GM12878 (cell line): ENCODE measurements at regions not wholly inside any gene's neighbourhood (a gene's known extent, or its start where the extent isn't known, plus 50 kb on each side); places are given as distances from the start of the nearest gene placed in this dataset.

Source experiments
- ATAC-seq: fragments of 200-7000 bp; cut with Tn5 transposase; 3 replicates; pipeline ENCODE4 v1.9.1; 2020; ENCODE audit warnings: mild to moderate bottlenecking, moderate library complexity
- BruUV-seq: library from RNA; stranded (reverse); fragments of 400-500 nt; replicated peaks from 2 replicates; lab custom pipeline; 2021; lab: Mats Ljungman, UMichigan
- CTCF ChIA-PET: fragments of 300-600 bp; sonication (Branson Sonifier 250); formaldehyde crosslinking; extraction: SDS; loops from one replicate; lab custom pipeline; 2021; ENCODE audit warnings: inconsistent platforms; lab: Yijun Ruan, JAX
- POLR2A ChIA-PET: fragments of 350-600 bp; formaldehyde crosslinking; extraction: SDS; loops from one replicate; lab custom pipeline; 2021; ENCODE audit warnings: inconsistent platforms; lab: Charles Lee
- RAD21 ChIA-PET: fragments of 300-600 bp; sonication (Branson Sonifier 250); formaldehyde crosslinking; loops from one replicate; lab custom pipeline; 2023; ENCODE audit warnings: antibody characterized with exemption; ENCODE audit not compliant: unreplicated experiment; lab: Charles Lee
- SMC1A ChIA-PET: fragments of 300-600 bp; sonication (Branson Sonifier 250); formaldehyde crosslinking; loops from one replicate; lab custom pipeline; 2023; ENCODE audit not compliant: unreplicated experiment, uncharacterized antibody; lab: Charles Lee
- DNase-seq: peaks from one replicate; pipeline ENCODE4 v3.0.0-alpha.2; 2011; ENCODE audit warnings: low read depth, low spot score
- FAIRE-seq: peaks from 3 replicates; lab custom pipeline; 2011; peaks lifted over from hg19 to GRCh38; lab: Jason Lieb, UNC
- H2AFZ ChIP-seq: 2 replicates; pipeline ENCODE4 v1.6.0; 2011; ENCODE audit warnings: low read depth, low read length, control low read depth; ENCODE audit not compliant: control insufficient read depth
- H3K27ac ChIP-seq: 2 replicates; pipeline ENCODE4 v1.5.1; 2011; ENCODE audit warnings: control low read depth; ENCODE audit not compliant: control insufficient read depth, insufficient read depth
- H3K27me3 ChIP-seq, 2 experiments: replicated peaks in 1 of 2; 2 replicates each; pipeline versions ENCODE4 v1.6.0 to v1.6.1; 2011; ENCODE audit warnings: low read length in 1 of 2; ENCODE audit not compliant: control insufficient read depth in 2 of 2, insufficient read depth in 2 of 2
- H3K36me3 ChIP-seq, 2 experiments: 2 replicates each; pipeline ENCODE4 v1.5.1; 2011; ENCODE audit warnings: low read length in 1 of 2; ENCODE audit not compliant: control insufficient read depth in 2 of 2, insufficient read depth in 2 of 2
- H3K4me1 ChIP-seq: 2 replicates; pipeline ENCODE4 v1.6.1; 2011; ENCODE audit warnings: mild to moderate bottlenecking, low read length, moderate library complexity, mixed read lengths; ENCODE audit not compliant: control insufficient read depth, insufficient read depth
- H3K4me2 ChIP-seq: 2 replicates; pipeline ENCODE4 v1.6.0; 2011; ENCODE audit warnings: control low read depth; ENCODE audit not compliant: control insufficient read depth, insufficient read depth
- H3K4me3 ChIP-seq: fragments of 200-600 bp; sonication (generic); 2 replicates; pipeline ENCODE4 v1.5.1; 2016
- H3K79me2 ChIP-seq: 2 replicates; pipeline ENCODE4 v1.6.0; 2011; ENCODE audit warnings: low read length; ENCODE audit not compliant: control insufficient read depth, insufficient read depth
- H3K9ac ChIP-seq: 2 replicates; pipeline ENCODE4 v1.8.0; 2011; ENCODE audit warnings: low read length, control low read depth, mixed read lengths; ENCODE audit not compliant: control insufficient read depth, insufficient read depth
- H3K9me3 ChIP-seq: replicated peaks from 3 replicates; pipeline ENCODE4 v1.5.1; 2011; ENCODE audit warnings: mild to moderate bottlenecking, low read length; ENCODE audit not compliant: control insufficient read depth, insufficient read depth
- H4K20me1 ChIP-seq: 2 replicates; pipeline ENCODE4 v1.6.0; 2011; ENCODE audit not compliant: control insufficient read depth, insufficient read depth
- ASH2L ChIP-seq: fragments of 300-600, 200-600 bp; sonication (generic); IDR thresholded peaks from 2 replicates; pipeline ENCODE4 v1.6.1; 2017; ENCODE audit warnings: low read depth, mild to moderate bottlenecking, borderline replicate concordance
- BHLHE40 ChIP-seq, 2 experiments: fragments of 450-650 bp in 1 of 2; IDR thresholded peaks; 2 replicates each; pipeline ENCODE4 v1.6.1; 2011 to 2017; ENCODE audit warnings: low read depth in 2 of 2, borderline replicate concordance in 1 of 2, improper control_type of control experiment in 1 of 2, low read length in 1 of 2, mild to moderate bottlenecking in 1 of 2
- CBX3 ChIP-seq: fragments of 200-600 bp; sonication (generic); IDR thresholded peaks from 2 replicates; pipeline ENCODE4 v1.6.1; 2016; ENCODE audit warnings: low read depth, borderline replicate concordance
- EGR1 ChIP-seq, 2 experiments: IDR thresholded peaks; 1 replicate in 1 of 2; 2 replicates in 1 of 2; pipeline ENCODE4 v1.6.1; 2011 to 2012; ENCODE audit warnings: low read depth in 2 of 2, low read length in 2 of 2, borderline replicate concordance in 1 of 2, mild to moderate bottlenecking in 1 of 2, moderate library complexity in 1 of 2
- FOXM1 ChIP-seq: IDR thresholded peaks from 2 replicates; pipeline ENCODE4 v1.6.1; 2012; ENCODE audit warnings: low read depth, mild to moderate bottlenecking, inconsistent platforms, low read length, moderate library complexity
- GABPA ChIP-seq: IDR thresholded peaks from 2 replicates; pipeline ENCODE4 v1.6.1; 2014; ENCODE audit warnings: antibody characterized with exemption, low read depth, mild to moderate bottlenecking, inconsistent platforms
- MTA2 ChIP-seq: fragments of 450-650 bp; IDR thresholded peaks from 2 replicates; pipeline ENCODE4 v1.6.1; 2016; ENCODE audit warnings: low read depth, mild to moderate bottlenecking, moderate library complexity
- NFYA ChIP-seq: IDR thresholded peaks from 2 replicates; pipeline ENCODE4 v1.6.1; 2011; ENCODE audit warnings: low read depth, mild to moderate bottlenecking, low read length, improper control_type of control experiment, borderline replicate concordance
- NRF1 ChIP-seq: conservative IDR thresholded peaks from 2 replicates; pipeline ENCODE4 v1.6.1; 2011; ENCODE audit warnings: mild to moderate bottlenecking, low read depth, low read length, improper control_type of control experiment
- POLR2A ChIP-seq: IDR thresholded peaks from 2 replicates; pipeline ENCODE4 v1.6.1; 2011; ENCODE audit warnings: low read depth, mild to moderate bottlenecking, low read length
- RFX5 ChIP-seq: IDR thresholded peaks from 2 replicates; pipeline ENCODE4 v1.6.1; 2011; ENCODE audit warnings: low read depth, low read length, improper control_type of control experiment
- TAF1 ChIP-seq: IDR thresholded peaks from 2 replicates; pipeline ENCODE4 v1.6.1; 2011; ENCODE audit warnings: mild to moderate bottlenecking, low read depth, low read length, borderline replicate concordance
- ZNF207 ChIP-seq: fragments of 450-650 bp; IDR thresholded peaks from 2 replicates; pipeline ENCODE4 v1.6.1; 2014; ENCODE audit warnings: antibody characterized with exemption, mild to moderate bottlenecking, borderline replicate concordance
- ZNF384 ChIP-seq: IDR thresholded peaks from 2 replicates; pipeline ENCODE4 v1.6.1; 2012; ENCODE audit warnings: low read depth, mild to moderate bottlenecking, low read length, improper control_type of control experiment, borderline replicate concordance
- ZSCAN29 ChIP-seq: fragments of 450-650 bp; IDR thresholded peaks from 2 replicates; pipeline ENCODE4 v1.6.1; 2017; ENCODE audit warnings: mild to moderate bottlenecking, moderate library complexity
- WGBS: methylation state at CpG from one replicate; pipeline ENCODE4 v1.1.6; 2016; ENCODE audit warnings: low lambda C conversion rate; ENCODE audit not compliant: insufficient replicate concordance, insufficient coverage; ENCODE audit errors: missing lambda C conversion rate; 5-methylcytosine and 5-hydroxymethylcytosine counted together
- in situ Hi-C: fragments of 300-500 bp; cut with MboI; formaldehyde crosslinking; loops from 9 replicates; pipeline ENCODE4 v1.14.3; 2018; ENCODE audit warnings: mixed read lengths
- intact Hi-C: fragments of 100-400 bp; cut with micrococcal nuclease; formaldehyde crosslinking; loops from one replicate; pipeline ENCODE4 v1.14.2; 2022; ENCODE audit not compliant: unreplicated experiment
- TF ChIP-seq, protein P1 (sequence below): fragments of 450-650 bp; formaldehyde crosslinking; IDR thresholded peaks from 2 replicates; pipeline ENCODE4 v1.5.0; 2022; ENCODE audit warnings: mild to moderate bottlenecking, missing genetic modification characterization
- TF ChIP-seq, protein P2 (sequence below): IDR thresholded peaks from 2 replicates; pipeline ENCODE4 v1.6.1; 2012; ENCODE audit warnings: low read depth, low read length, improper control_type of control experiment
- TF ChIP-seq, protein P3 (sequence below): fragments of 450-650 bp; IDR thresholded peaks from 2 replicates; pipeline ENCODE4 v1.6.1; 2016; ENCODE audit warnings: mild to moderate bottlenecking

DNA sequence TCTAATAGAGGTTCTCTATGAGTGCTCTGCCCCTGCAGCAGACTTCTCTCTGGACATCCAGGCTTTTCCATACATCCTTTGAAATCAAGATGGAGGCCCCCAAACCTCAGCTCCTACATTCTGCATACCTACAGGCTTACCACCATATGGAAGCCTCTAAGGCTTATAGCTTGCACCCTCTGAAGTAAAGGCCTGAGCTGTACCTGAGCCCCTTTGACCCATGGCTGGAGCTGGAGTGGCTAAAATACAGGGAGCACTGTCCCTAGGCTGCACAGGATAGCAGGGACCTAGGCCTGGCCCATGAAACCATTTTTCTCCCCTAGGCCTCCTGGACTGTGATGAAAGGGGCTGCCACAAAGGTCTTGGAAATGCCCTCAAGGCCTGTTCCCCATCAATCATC, 1086.1 kb upstream of the MIR17HG start (continued):
- TF ChIP-seq, protein P1, sequence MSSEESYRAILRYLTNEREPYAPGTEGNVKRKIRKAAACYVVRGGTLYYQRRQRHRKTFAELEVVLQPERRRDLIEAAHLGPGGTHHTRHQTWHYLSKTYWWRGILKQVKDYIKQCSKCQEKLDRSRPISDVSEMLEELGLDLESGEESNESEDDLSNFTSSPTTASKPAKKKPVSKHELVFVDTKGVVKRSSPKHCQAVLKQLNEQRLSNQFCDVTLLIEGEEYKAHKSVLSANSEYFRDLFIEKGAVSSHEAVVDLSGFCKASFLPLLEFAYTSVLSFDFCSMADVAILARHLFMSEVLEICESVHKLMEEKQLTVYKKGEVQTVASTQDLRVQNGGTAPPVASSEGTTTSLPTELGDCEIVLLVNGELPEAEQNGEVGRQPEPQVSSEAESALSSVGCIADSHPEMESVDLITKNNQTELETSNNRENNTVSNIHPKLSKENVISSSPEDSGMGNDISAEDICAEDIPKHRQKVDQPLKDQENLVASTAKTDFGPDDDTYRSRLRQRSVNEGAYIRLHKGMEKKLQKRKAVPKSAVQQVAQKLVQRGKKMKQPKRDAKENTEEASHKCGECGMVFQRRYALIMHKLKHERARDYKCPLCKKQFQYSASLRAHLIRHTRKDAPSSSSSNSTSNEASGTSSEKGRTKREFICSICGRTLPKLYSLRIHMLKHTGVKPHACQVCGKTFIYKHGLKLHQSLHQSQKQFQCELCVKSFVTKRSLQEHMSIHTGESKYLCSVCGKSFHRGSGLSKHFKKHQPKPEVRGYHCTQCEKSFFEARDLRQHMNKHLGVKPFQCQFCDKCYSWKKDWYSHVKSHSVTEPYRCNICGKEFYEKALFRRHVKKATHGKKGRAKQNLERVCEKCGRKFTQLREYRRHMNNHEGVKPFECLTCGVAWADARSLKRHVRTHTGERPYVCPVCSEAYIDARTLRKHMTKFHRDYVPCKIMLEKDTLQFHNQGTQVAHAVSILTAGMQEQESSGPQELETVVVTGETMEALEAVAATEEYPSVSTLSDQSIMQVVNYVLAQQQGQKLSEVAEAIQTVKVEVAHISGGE (CRISPR knock-in tag) = no peak
- TF ChIP-seq, all 136 proteins: peak for 0

- SMC1A ChIA-PET = no interaction called here
- intact Hi-C loops = no loop called here
- ATAC-seq (no peak), FAIRE-seq (no peak), DNase-seq (no peak)
- H4K20me1 ChIP-seq = no peaks in the 10 kb centered on the region
- 0% methylated on average over 2 of the region's 2 CpGs for WGBS
- H2AFZ ChIP-seq = no peak overlapping the region
- H3K36me3 ChIP-seq = no peaks in the 10 kb centered on the region
- POLR2A ChIA-PET = no interaction called here
- H3K27me3 ChIP-seq = no peaks in the 10 kb centered on the region
- H3K9ac ChIP-seq = no peak overlapping the region
- in situ Hi-C loops = no loop called here
- CTCF ChIA-PET = interaction anchor here (1.9 kb wide), 1 partner anchor 11 kb away, joined by 4 read pairs; no protein-coding TSS in a partner anchor
- no peaks in the 10 kb centered on the region for H3K9me3 ChIP-seq
- H3K79me2 ChIP-seq = no peaks in the 10 kb centered on the region
- H3K4me1 ChIP-seq = no peaks in the 10 kb centered on the region
- no TSS peak for BruUV-seq
- H3K4me3 ChIP-seq = no peak overlapping the region
- H3K27ac ChIP-seq = no peak overlapping the region
- RAD21 ChIA-PET = no interaction called here
- no peak overlapping the region for H3K4me2 ChIP-seq
- TF ChIP-seq MTA2 = no peak
- no peak for TF ChIP-seq CBX3
- TF ChIP-seq FOXM1 = no peak
- no peak for TF ChIP-seq GABPA
- TF ChIP-seq POLR2A = no peak
- TF ChIP-seq, protein P2, sequence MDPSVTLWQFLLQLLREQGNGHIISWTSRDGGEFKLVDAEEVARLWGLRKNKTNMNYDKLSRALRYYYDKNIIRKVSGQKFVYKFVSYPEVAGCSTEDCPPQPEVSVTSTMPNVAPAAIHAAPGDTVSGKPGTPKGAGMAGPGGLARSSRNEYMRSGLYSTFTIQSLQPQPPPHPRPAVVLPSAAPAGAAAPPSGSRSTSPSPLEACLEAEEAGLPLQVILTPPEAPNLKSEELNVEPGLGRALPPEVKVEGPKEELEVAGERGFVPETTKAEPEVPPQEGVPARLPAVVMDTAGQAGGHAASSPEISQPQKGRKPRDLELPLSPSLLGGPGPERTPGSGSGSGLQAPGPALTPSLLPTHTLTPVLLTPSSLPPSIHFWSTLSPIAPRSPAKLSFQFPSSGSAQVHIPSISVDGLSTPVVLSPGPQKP = no peak
- no peak for TF ChIP-seq BHLHE40 (IDR thresholded peaks at IDR 0.05; ENCODE audit: borderline replicate concordance in 1 of 2, low read depth in 2 of 2, low read length in 1 of 2)
- no peak for TF ChIP-seq ZNF384
- TF ChIP-seq ASH2L = no peak
- no peak for TF ChIP-seq EGR1 (IDR thresholded peaks at IDR 0.05; ENCODE audit: borderline replicate concordance in 1 of 2, low read depth in 2 of 2, low read length in 2 of 2)
- TF ChIP-seq, protein P3, sequence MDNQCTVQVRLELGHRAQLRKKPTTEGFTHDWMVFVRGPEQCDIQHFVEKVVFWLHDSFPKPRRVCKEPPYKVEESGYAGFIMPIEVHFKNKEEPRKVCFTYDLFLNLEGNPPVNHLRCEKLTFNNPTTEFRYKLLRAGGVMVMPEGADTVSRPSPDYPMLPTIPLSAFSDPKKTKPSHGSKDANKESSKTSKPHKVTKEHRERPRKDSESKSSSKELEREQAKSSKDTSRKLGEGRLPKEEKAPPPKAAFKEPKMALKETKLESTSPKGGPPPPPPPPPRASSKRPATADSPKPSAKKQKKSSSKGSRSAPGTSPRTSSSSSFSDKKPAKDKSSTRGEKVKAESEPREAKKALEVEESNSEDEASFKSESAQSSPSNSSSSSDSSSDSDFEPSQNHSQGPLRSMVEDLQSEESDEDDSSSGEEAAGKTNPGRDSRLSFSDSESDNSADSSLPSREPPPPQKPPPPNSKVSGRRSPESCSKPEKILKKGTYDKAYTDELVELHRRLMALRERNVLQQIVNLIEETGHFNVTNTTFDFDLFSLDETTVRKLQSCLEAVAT = no peak
- TF ChIP-seq ZNF207 = no peak
- no peak for TF ChIP-seq RFX5
- no peak for TF ChIP-seq ZSCAN29
- TF ChIP-seq NFYA = no peak
- no peak for TF ChIP-seq NRF1
- no peak for TF ChIP-seq TAF1
These were observed 1077.3 kb upstream of the MIR17HG start for GRCh38 chr13:90270226-90270625.
